HEK293 (cell line): ENCODE measurements at regions not wholly inside any gene's neighbourhood (a gene's known extent, or its start where the extent isn't known, plus 50 kb on each side); places are given as distances from the start of the nearest gene placed in this dataset.

Source experiments
- TSHZ1 ChIP-seq: fragments of 450-650 bp; formaldehyde crosslinking; IDR thresholded peaks from 2 replicates; pipeline ENCODE4 v1.5.1; 2016; ENCODE audit warnings: missing biosample characterization, missing genetic modification characterization, borderline replicate concordance
- ZNF138 ChIP-seq: fragments of 450-650 bp; formaldehyde crosslinking; IDR thresholded peaks from 2 replicates; pipeline ENCODE4 v1.5.1; 2016; ENCODE audit warnings: missing biosample characterization, missing genetic modification characterization, borderline replicate concordance
- ZNF510 ChIP-seq: fragments of 450-650 bp; formaldehyde crosslinking; IDR thresholded peaks from 2 replicates; pipeline ENCODE4 v1.5.1; 2018; ENCODE audit warnings: mild to moderate bottlenecking, missing genetic modification characterization, missing biosample characterization; ENCODE audit not compliant: insufficient replicate concordance
- ZNF629 ChIP-seq: fragments of 450-650 bp; formaldehyde crosslinking; IDR thresholded peaks from 2 replicates; pipeline ENCODE4 v1.5.1; 2017; ENCODE audit warnings: missing biosample characterization, missing genetic modification characterization
- TF ChIP-seq, protein P1 (sequence below): fragments of 450-650 bp; formaldehyde crosslinking; IDR thresholded peaks from 2 replicates; pipeline ENCODE4 v1.5.1; 2016; ENCODE audit warnings: missing biosample characterization, missing genetic modification characterization

- TF ChIP-seq TSHZ1 (tag by site-specific recombination) (no peak), ZNF510 (tag by site-specific recombination) (no peak), ZNF138 (no peak), ZNF629 (tag by site-specific recombination) (no peak)
- TF ChIP-seq, protein P1, sequence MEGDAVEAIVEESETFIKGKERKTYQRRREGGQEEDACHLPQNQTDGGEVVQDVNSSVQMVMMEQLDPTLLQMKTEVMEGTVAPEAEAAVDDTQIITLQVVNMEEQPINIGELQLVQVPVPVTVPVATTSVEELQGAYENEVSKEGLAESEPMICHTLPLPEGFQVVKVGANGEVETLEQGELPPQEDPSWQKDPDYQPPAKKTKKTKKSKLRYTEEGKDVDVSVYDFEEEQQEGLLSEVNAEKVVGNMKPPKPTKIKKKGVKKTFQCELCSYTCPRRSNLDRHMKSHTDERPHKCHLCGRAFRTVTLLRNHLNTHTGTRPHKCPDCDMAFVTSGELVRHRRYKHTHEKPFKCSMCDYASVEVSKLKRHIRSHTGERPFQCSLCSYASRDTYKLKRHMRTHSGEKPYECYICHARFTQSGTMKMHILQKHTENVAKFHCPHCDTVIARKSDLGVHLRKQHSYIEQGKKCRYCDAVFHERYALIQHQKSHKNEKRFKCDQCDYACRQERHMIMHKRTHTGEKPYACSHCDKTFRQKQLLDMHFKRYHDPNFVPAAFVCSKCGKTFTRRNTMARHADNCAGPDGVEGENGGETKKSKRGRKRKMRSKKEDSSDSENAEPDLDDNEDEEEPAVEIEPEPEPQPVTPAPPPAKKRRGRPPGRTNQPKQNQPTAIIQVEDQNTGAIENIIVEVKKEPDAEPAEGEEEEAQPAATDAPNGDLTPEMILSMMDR (tag by site-specific recombination) = no peak
Measured at GRCh38 chr9:73969936-73970335, 527.2 kb upstream of the RORB start.
